Stomach (tissue), 8 donors: ENCODE measurements at regions not wholly inside any gene's neighbourhood (a gene's known extent, or its start where the extent isn't known, plus 50 kb on each side); places are given as distances from the start of the nearest gene placed in this dataset.

Experiments
- DNase-seq, 2 donors: peaks; one replicate each; pipeline versions ENCODE4 v3.0.0 to v3.0.0-alpha.2; 2013 to 2019
- H3K27ac ChIP-seq, 5 donors: fragments of 200-600 bp in 4 of 5; sonication (generic) in 4 of 5; one replicate each; pipeline ENCODE4 v1.5.1; 2013 to 2019; ENCODE audit warnings: mild to moderate bottlenecking in 1 of 5, moderate library complexity in 1 of 5
- H3K27me3 ChIP-seq, 3 donors: fragments of 200-600 bp; sonication (generic); one replicate each; pipeline ENCODE4 v1.5.1; 2017 to 2019; ENCODE audit warnings: mixed run types in 1 of 3
- H3K36me3 ChIP-seq, 4 donors: fragments of 200-600 bp; sonication (generic); 1 replicate in 3 of 4; 2 replicates in 1 of 4; pipeline ENCODE4 v1.5.1; 2016 to 2019
- H3K4me1 ChIP-seq, 4 donors: fragments of 200-600 bp; sonication (generic); one replicate each; pipeline ENCODE4 v1.5.1; 2016 to 2019
- H3K4me3 ChIP-seq, 4 donors: fragments of 200-600 bp; sonication (generic) in 3 of 4; one replicate each; pipeline ENCODE4 v1.5.1; 2016 to 2019; ENCODE audit warnings: mild to moderate bottlenecking in 1 of 4
- H3K9me3 ChIP-seq, 4 donors: fragments of 200-600 bp; sonication (generic); one replicate each; pipeline ENCODE4 v1.5.1; 2016 to 2019
- EP300 ChIP-seq: sonication (generic); formaldehyde crosslinking; IDR thresholded peaks from one replicate; pipeline ENCODE4 v1.6.1; 2017; ENCODE audit warnings: antibody characterized with exemption
- POLR2A ChIP-seq, 4 donors: fragments of 450-650 bp; IDR thresholded peaks; one replicate each; pipeline ENCODE4 v1.6.1; 2016; ENCODE audit warnings: antibody characterized with exemption in 4 of 4, control low read depth in 2 of 4, mild to moderate bottlenecking in 1 of 4, moderate library complexity in 1 of 4
- POLR2AphosphoS5 ChIP-seq, 3 donors: sonication (generic); formaldehyde crosslinking; IDR thresholded peaks; one replicate each; pipeline ENCODE4 v1.6.1; 2016; ENCODE audit warnings: antibody characterized with exemption in 3 of 3
- WGBS, 5 donors: extraction: QIAGEN DNeasy Blood & Tissue Kit in 3 of 5; methylation state at CpG; one replicate each; pipeline versions ENCODE4 v1.1.5 to v1.1.7; 2013 to 2018; 5-methylcytosine and 5-hydroxymethylcytosine counted together
- intact Hi-C: fragments of 100-400 bp; cut with DNase I; formaldehyde crosslinking; loops from one replicate; pipeline ENCODE4 v1.15.1; 2023; ENCODE audit warnings: low total_unique reads
- TF ChIP-seq, protein P1 (sequence below), 7 experiments: fragments of 450-650 bp in 4 of 7; fragments of 200-600 bp in 3 of 7; sonication (generic) in 3 of 7; IDR thresholded peaks; one replicate each; pipeline ENCODE4 v1.5.1; 2016 to 2019; ENCODE audit warnings: antibody characterized with exemption in 7 of 7, control low read depth in 2 of 7, mild to moderate bottlenecking in 1 of 7
- donor health status: healthy with polysubstance abuse.
- donor health status: Bipolar disorder and iron deficiency.
- donor health status: healthy.

DNA sequence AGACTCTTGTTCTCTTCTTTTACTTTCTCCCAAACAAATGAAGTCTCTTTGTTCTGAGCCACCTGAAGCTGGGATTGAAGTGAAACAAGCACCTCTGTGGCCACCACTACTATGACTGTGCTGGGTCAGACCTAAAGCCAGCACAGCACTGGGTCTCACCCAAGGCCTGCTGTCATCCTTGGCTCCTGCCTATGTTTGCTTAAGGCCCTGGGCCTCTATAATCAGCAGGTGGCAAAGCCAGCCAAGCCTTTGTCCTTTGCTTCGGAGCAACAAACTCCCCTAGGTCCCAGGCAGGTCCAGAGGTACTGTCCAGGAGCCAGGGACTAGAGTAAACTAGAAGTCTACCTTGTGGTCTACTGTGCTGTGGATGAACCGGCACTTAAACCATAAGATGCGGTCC lies 220.6 kb upstream of the ARSJ start:
- 64 to 77% (median 66%) methylated on average over 3 of the region's 3 CpGs for WGBS, 5 donors
- Histone ChIP-seq H3K27me3 (no peaks in the 10 kb centered on the region), H3K9me3 (no peaks in the 10 kb centered on the region), H3K4me1 (no peaks in the 10 kb centered on the region), H3K36me3 (no peaks in the 10 kb centered on the region), H3K4me3 (no peak overlapping the region), H3K27ac (no peak overlapping the region)
- TF ChIP-seq EP300 (no peak), POLR2A (IDR thresholded peaks at IDR 0.05) (no peak), POLR2AphosphoS5 (IDR thresholded peaks at IDR 0.05) (no peak)
- TF ChIP-seq, protein P1, sequence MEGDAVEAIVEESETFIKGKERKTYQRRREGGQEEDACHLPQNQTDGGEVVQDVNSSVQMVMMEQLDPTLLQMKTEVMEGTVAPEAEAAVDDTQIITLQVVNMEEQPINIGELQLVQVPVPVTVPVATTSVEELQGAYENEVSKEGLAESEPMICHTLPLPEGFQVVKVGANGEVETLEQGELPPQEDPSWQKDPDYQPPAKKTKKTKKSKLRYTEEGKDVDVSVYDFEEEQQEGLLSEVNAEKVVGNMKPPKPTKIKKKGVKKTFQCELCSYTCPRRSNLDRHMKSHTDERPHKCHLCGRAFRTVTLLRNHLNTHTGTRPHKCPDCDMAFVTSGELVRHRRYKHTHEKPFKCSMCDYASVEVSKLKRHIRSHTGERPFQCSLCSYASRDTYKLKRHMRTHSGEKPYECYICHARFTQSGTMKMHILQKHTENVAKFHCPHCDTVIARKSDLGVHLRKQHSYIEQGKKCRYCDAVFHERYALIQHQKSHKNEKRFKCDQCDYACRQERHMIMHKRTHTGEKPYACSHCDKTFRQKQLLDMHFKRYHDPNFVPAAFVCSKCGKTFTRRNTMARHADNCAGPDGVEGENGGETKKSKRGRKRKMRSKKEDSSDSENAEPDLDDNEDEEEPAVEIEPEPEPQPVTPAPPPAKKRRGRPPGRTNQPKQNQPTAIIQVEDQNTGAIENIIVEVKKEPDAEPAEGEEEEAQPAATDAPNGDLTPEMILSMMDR (IDR thresholded peaks at IDR 0.05) = no peak
- peak in 1 of 2 donors; percentile 63 for DNase-seq
- intact Hi-C loops = no loop called here

DNA sequence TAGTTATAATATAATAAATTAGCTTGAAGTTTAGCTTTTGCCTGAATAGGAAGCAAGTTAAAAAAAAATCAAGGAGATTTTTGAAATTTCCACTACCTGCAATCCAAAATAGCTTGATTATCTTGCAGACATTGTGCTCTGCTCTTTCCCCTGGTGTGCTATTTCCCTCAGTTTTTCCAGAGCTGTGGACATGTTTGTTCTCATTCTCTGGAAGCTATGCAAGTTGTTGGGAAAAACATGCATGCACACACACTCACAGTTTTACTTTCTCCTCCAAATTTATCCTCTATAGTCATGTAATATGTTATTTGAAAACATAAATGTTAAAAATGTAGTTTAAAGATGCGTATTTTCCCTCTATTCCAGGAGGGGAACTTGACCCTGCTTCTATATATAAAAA lies 225.8 kb upstream of the ARSJ start:
- 89 to 99% (median 94%) methylated on average over 1 of the region's 1 CpG for WGBS, 5 donors
- DNase-seq = no peak

DNA sequence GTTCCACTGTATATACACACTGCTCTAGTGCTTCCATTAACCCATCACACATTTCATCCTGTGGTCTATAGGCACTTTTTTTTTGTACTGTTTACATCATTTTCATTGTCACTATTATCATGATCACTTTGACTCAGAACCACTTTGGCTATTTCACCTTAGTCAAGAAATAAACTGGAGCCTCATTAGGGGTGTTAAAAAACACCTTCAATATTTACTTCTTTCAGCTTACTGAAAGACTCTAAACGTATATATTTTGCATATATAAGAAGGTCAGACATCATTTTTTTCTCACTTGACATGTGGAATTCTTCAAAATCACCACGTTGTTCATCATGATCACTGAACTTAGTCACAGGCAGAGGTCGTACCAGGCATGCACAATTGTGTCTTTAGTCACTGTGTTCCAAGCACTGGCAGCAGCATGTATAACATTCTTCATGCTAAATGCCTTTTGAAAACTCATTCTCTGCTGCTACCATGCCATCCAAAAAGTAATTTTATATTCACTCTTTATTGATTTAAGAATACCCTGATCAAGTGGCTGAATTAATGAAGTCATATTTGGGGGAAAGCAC lies 229.2 kb upstream of the ARSJ start:
- no peak for DNase-seq
- H3K4me3 ChIP-seq = no peak overlapping the region
- H3K36me3 ChIP-seq = no peaks in the 10 kb centered on the region
- H3K4me1 ChIP-seq = no peaks in the 10 kb centered on the region
- 18 to 39% (median 33%) methylated on average over 3 of the region's 3 CpGs for WGBS, 5 donors
- no peaks in the 10 kb centered on the region for H3K9me3 ChIP-seq
- TF ChIP-seq EP300 (no peak), POLR2A (IDR thresholded peaks at IDR 0.05) (no peak), POLR2AphosphoS5 (IDR thresholded peaks at IDR 0.05) (no peak)
- TF ChIP-seq, protein P1 (IDR thresholded peaks at IDR 0.05) = no peak
- H3K27me3 ChIP-seq = no peaks in the 10 kb centered on the region
- intact Hi-C loops = no loop called here
- no peak overlapping the region for H3K27ac ChIP-seq

More for the DNA sequence above, 225.8 kb upstream of the ARSJ start:
- Histone ChIP-seq H3K4me3 (no peak overlapping the region), H3K9me3 (no peaks in the 10 kb centered on the region), H3K36me3 (no peaks in the 10 kb centered on the region), H3K27ac (no peak overlapping the region), H3K4me1 (no peaks in the 10 kb centered on the region), H3K27me3 (no peaks in the 10 kb centered on the region)
- intact Hi-C loops = no loop called here
- TF ChIP-seq EP300 (no peak), POLR2AphosphoS5 (IDR thresholded peaks at IDR 0.05) (no peak), POLR2A (IDR thresholded peaks at IDR 0.05) (no peak)
- TF ChIP-seq, protein P1 (IDR thresholded peaks at IDR 0.05) = no peak

DNA sequence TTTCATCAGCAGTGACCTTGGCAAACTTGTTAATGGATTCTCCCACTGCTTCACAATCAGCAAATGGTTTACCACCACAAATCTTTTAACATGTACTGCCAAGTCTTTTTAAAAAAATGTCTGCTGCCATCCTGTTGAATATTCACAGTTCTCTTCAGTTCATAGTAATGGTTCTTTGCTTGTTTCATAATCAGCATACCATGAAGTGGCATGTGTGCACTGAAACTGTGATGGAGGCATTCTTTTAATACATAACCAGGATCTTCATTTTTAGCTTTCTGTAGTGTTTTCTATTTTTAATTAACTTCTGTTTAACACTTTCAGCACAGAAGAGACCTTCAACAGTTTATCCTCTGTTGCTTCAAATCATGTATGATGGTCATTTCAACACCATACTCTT lies 230.1 kb upstream of the ARSJ start:
- no peak for DNase-seq
- Histone ChIP-seq H3K27me3 (no peaks in the 10 kb centered on the region), H3K27ac (no peak overlapping the region), H3K9me3 (no peaks in the 10 kb centered on the region), H3K36me3 (no peaks in the 10 kb centered on the region), H3K4me1 (no peaks in the 10 kb centered on the region), H3K4me3 (no peak overlapping the region)
- TF ChIP-seq EP300 (no peak), POLR2AphosphoS5 (IDR thresholded peaks at IDR 0.05) (no peak)
- intact Hi-C loops = no loop called here

DNA sequence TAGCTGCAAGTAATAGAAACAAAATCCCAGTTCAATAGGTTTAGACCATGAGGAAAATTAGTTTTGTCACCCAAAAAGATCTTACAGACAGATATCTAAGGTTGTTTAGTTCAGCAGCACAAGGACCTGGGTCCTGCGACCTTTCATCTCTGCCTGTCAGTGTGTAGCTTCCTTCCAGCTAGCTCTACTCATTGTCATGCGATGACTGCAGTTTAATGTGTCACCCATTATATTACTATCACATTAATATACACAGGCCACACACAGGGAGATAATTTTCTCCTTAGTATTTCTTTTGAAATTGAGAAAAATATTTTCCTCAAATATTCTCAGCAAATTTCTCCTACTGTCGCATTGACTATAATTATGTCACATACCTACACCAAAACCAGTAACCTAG lies 232.1 kb upstream of the ARSJ start:
- intact Hi-C loops = no loop called here
- H3K4me1 ChIP-seq = no peaks in the 10 kb centered on the region
- no peaks in the 10 kb centered on the region for H3K36me3 ChIP-seq
- 94 to 98% (median 96%) methylated on average over 3 of the region's 3 CpGs for WGBS, 5 donors
- H3K9me3 ChIP-seq = no peaks in the 10 kb centered on the region
- no peak for DNase-seq
- no peaks in the 10 kb centered on the region for H3K27me3 ChIP-seq
- TF ChIP-seq EP300 = no peak
- no peak for TF ChIP-seq POLR2A (IDR thresholded peaks at IDR 0.05)
- no peak for TF ChIP-seq POLR2AphosphoS5 (IDR thresholded peaks at IDR 0.05)
- TF ChIP-seq, protein P1 (IDR thresholded peaks at IDR 0.05) = no peak
- no peak overlapping the region for H3K27ac ChIP-seq
- no peak overlapping the region for H3K4me3 ChIP-seq
